ENCODE measurements at regions not wholly inside any gene's neighbourhood (a gene's known extent, or its start where the extent isn't known, plus 50 kb on each side); places are given as distances from the start of the nearest gene placed in this dataset.

DNA sequence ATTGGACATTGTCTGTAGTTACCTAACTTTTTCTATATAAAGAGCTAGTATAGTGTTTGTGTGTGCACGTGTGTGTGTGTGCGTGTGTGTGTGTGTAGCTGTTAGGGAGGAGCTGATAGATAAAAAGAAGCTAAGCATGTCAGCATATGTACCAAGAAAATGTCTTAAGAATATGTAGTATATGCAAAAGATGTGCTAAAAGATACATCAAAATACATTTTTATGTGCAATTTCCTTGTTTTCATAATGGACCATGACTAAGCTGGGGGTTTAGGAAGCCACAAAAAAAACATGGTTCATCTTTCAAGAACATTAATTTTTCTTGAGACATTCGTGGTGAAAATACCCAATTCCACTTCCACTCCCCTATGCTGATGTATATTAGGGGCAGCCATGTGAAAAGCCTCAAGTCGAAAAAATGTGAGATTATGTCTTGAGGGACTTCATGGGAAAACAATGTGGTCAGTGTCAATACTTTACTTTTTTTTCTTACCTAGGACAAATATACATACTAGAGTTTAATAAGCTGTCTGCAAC, 1599.7 kb downstream of the ARAP2 start:
- TF ChIP-seq SUZ12 (IDR thresholded peaks at IDR 0.05; ENCODE audit: extremely low read depth, insufficient read depth, insufficient read length) (no peak), ZNF274 (IDR thresholded peaks at IDR 0.05; ENCODE audit: low read depth, low read length) (no peak), YY1 (IDR thresholded peaks at IDR 0.05; ENCODE audit: insufficient read depth, insufficient read length) (no peak)

Data from NT2/D1 (cell line).